HG03342 (cell line): ENCODE measurements at regions not wholly inside any gene's neighbourhood (a gene's known extent, or its start where the extent isn't known, plus 50 kb on each side); places are given as distances from the start of the nearest gene placed in this dataset.

Experiments
- ATAC-seq: cut with Tn5 transposase; IDR thresholded peaks from one replicate; pipeline ENCODE4 v1.9.1; 2021; ENCODE audit warnings: mild to moderate bottlenecking, moderate library complexity; ENCODE audit not compliant: unreplicated experiment

DNA sequence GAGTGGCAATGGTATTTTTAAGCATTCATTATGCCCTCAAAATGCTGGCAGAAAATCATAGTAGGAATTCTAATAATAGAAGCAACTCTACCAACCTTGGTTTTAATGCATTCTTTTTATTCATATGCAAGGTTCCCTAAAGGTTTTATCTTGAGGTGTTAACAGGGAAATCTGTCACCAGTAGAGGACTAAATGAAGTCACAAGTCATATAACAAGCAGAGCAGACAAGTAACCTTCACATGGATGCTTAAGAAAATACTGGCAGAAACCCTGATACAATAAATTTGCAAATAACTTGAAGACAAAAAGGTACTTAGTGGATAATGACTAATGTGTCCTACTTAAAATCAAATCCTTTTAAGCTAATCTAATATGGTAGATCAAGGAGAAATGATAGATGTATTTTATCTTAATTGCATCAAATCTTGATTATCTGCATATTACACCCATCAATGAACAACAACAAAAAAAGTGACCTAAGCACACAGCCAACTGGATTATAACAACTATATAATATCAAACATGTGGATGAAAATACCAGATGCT, 73.3 kb downstream of the RFC3 start:
- no peak for ATAC-seq

DNA sequence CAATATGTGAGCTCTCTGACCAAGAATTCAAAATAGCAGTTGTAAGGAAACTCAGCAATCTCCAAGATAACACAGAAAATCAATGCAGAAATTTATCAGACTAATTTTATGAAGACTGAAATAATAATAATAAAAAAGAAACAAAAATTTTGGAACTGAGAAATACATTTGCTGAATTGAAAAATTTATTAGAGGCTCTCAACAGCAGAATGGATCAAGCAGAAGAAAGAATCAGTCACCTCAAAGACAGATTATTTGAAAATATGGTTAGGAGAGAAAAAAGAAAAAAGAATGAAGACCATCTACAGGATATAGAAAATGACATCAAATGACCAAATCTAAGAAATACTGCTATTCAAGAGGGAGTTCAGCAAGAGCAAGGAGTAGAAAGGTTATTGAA, 75.6 kb downstream of the RFC3 start:
- no peak for ATAC-seq

DNA sequence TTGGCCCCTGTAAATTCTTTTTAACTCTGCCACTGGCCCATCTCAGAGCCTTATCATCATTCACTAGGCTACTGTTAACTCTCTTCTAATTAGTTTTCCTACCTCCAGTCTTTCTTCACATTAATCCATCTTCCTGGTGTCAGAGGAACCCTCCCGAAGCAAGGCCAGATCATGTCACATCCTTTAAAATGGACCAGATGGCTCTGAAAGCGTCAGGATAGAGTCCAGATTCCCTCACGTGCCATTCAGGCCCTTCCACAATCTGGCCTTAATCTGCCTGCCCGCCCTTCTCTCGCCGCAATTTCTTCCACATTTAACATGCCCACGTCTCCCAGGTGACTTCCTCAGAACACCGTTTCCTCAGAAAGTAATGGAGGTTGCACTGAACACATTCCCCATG, 86.5 kb downstream of the RFC3 start:
- ATAC-seq, result no peak

DNA sequence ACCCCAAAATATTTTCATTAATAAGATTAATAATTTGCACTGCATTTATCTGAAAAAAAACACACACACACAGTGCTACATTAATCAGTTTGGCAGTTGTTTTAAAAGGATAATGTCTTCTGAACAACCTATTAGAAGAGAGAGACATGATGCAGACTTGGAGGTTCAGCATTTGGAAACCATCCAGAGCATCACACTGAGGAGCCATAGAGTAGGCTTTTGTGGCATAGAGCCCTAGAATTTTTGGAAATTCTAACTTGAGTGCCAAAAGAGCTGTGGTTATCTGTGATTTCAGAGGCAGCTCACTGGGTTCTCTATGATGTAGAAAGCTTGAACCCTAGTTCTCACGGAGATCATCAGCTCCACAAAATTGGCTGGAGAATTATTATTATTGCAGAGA, 90.2 kb downstream of the RFC3 start:
- ATAC-seq, result no peak

DNA sequence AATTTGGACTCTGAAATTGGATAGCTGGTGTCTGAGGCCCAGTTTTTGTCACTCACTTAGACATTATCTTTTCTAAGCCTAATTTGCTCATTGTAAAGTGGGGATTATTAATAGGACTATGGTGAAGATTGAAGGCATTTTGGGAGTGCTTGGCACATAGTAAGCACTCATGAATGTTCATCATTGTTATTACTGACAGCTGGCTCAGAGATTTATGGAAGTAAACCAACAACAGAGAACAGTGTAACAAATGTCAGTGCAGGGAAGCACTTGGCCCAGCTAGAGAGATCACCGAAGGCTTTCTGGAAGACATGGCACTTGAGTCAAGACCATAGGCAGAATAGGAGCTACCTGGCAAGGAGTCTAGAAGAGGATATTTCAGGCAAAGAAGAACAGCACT, 92.3 kb downstream of the RFC3 start:
- no peak for ATAC-seq

DNA sequence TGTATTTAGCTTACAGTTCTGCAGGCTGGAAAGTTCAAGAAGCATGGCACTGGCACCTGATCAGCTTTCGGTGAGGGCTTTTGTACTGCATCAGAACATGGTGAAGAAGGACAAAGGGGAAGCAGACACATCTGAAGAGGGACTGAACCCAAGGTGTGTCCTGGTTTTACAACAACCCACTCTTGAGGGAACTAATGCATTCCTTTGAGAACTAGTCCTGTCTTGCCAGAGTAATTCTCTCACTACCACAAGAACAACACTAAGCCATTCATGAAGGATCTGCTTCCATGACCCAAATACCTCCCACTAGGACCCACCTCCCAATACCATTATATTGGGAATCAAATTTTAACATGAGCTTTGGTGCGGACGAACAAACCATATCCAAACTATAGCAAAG, 93.6 kb downstream of the RFC3 start:
- no peak for ATAC-seq

DNA sequence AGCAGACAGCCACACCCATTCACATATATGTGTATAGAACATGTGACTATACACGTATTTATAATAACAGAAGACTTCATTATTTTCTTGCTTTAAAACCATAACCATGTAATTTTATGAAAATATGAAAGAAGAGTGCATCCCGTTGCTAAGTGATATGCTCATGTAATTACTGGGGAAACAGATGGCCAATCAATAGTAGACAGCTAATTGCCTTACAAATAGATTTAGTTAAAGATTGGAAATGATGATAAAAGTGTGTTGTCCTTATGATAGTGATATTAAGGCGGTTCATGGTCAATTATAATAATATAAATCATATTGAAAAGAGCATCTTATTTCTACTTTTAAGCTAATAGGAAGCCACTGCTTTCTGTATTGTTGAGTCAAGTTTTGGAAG, 95.9 kb downstream of the RFC3 start:
- no peak for ATAC-seq

DNA sequence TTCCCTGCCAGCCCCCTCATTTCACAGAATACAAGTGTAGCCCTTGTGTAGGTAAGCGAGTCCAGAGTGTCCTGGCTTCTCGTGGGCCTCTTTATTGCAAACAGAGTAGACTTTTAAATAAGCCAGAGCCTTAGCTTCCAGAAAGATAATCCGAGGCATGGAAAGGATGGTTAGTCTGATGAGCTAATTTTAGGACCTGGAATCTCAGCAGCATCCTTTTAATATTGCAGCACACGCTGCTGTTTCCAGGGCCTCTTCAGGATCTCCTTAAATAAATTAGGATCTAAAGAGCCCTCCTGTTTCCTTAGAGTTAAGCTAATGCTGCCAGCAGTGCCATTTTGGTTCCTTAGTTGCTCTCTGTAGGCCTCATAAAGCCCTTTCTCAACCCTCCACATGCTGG, 99.2 kb downstream of the RFC3 start:
- no peak for ATAC-seq

DNA sequence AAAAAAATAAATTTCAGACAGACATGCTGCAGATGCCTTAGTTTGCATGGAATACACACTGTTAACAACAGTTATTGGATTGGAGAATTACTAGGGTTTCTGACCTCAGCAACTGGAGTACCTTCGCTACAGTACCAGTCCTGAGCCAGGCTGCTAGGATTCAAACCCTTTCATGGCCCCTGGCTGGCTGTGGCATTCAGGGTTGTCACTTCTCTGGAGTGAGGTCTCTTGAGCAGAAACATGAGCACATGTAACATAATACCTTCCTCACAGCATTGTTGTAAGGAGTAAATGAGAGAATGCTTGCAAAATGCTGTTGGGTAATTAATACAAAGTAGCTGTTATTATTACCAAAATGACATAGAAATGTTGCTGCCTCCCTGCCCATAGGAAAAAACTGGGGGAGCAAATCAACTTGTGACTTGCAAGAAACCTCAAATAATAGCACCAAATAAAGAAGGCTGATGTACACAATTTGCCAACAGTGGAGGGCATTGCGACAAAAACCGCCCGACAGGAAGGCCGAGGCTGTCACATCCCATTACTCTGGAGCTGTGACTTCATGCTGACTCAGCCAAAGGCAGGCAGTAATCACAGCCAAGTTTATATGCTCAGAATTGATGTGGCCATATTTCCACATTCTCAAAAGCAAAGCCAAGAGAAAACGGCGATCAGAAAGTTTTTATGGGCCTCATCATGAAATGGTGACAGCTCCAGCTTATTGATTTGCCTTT, 100.4 kb downstream of the RFC3 start:
- no peak for ATAC-seq

DNA sequence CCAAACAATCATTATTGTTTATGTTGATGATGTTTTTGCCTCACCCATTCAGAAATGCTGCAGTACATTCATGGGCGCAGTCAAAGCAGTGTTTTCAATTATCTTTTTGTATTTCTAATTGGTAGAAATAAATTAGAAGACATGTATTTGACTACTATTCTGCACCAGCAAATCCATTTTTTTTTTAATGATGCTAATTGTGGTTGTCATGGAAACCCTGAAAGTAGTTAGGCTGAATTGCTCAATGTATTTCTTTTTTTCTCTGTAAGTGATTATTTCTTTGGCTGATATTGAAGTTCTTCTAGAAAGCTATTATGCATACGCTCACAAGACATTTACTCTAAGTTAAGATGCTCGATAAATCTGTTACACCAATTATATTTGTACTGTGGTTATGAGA, 101.2 kb downstream of the RFC3 start:
- no peak for ATAC-seq

DNA sequence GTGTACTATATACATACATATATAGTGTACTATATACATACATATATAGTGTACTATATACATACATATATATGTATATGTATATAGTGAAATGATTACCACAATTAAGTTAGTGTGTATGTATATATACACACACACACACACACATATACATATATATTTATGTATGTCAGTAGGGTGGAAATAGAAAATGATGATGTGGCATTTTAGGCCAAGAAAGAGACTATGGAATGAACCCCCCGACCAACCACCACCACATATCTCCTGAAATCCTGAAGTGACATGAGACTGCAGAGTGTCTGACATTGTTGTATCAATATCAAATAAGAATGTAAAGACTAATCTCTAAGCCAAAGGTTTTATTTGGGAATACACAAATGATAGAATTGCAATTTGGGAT, 107.6 kb downstream of the RFC3 start:
- ATAC-seq, result no peak

DNA sequence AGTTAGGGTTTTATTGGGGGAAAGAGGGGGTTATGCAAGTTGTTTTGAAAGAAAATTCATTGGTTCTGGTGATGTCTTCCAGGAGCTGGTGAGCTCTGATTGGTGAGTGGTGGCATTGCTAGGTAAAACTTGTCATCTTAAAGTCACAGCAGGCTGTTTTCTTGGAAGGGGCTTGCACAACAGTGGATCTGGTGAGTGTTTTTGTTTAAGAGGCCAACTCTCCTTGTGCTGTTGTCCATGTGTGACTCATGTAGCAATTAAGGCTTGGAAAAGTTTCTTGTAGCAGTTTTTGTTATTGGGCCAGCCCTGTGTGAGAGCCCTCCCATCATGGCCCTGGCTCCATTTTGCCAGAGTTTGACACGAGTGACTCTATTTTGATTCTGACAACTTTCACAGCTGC, 109.4 kb downstream of the RFC3 start:
- ATAC-seq, result no peak

DNA sequence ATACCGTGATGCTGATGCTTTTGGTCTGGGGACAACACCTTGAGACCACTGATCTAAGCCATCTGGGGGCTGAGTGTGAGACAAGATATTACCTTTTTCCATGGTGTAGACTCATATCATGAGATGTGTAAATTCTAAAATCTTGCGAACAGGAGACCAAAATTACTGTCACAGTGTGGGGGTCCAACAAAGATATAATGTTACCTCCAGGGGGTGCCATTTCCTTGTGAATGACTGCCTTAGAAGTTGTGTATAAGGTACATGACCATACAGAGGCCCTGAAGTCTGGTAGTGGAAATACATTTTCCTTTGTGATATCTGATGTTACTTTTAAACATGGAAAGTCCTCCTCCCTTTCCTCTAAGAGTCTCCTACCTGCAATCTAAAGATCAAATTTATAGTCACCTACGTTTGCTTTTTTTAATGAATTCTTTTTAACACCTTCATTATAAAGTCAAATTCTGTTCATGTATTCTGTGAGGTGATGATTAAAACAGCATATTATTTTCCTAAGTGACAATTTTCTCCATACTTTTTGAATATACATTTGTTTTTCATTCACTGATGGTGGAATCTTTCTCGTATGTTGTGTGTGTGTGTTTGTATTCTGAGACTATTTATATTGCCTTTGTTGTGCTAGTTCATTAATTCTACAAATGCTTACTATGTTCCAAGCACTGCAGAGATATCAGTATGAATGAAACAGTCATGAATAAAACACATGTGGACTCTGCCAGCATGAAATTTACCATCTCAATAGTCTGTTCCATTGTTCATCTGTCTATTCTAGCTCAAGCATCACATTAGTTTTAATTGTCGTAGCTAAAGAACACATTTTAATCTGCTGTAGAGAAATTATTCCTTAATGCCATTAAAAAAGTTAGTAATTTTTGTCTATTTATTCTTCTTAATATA, 113.7 kb downstream of the RFC3 start:
- peak; percentile 60 for ATAC-seq

DNA sequence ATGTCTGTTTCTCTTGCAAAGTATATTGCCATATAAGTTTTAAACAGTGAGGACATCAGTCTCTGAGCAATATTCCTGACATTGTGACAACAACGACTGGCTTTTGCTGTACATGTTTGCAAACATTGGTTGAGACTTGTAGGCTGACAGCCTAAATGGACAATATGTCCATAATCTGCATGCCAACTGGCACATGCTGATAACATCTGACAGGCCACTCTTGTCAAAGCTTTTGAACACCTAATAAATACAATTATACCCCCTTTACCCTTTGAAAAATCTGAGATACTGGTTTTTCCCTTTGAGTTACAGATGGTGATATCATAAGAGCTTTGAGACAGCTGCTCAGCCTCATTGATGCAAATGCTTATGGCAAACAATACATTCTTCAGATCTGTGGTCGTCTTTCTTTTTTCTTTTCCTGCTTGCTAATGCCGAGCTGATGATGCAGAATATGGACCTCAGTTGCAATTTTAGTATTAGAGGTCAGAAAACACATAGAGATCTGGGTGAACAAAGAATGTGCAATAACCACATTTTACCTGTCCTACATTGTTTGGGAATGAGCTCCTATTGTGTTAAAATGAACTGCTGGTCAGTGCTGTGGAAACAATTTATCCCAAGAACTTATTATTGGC, 114.9 kb downstream of the RFC3 start:
- ATAC-seq, result no peak

DNA sequence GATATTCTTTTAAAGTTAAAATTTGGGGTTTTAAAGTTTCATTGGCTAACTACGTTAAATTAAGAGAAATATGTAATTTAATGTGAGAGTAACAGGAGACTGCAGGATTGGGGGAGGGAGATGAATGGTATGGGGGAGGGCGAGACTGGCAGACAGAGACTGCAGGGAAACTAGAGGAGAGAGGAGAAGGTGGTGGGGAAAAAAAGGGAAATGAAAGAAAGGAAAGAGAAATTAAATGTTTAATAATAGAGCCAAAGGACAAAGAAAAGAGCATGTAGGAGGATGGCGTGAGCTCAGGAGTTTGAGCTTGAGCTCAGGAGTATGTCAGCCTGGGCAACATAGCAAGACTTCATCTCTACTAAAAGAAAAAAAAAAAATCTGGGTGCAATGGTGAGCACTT, 115.9 kb downstream of the RFC3 start:
- ATAC-seq, result no peak

DNA sequence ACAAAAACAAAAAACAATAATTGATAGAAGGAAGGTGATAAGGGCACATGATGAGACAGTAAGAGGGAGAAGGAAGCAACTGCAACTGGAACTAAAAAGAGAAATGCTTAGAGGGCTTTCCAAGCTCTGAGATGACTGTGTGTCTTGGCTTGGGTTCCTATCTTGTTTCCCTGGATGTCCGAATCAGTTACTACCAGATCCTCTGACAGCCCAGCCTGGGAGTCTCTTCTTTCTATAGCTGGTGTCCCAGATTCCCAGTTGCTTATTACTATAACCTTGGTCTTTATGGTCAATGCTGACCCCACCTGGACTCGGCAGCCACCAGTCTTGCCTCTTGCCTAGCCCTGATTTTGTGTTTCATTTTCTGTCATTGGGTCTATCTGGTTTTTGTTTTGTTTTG, 116.4 kb downstream of the RFC3 start:
- ATAC-seq, result no peak

DNA sequence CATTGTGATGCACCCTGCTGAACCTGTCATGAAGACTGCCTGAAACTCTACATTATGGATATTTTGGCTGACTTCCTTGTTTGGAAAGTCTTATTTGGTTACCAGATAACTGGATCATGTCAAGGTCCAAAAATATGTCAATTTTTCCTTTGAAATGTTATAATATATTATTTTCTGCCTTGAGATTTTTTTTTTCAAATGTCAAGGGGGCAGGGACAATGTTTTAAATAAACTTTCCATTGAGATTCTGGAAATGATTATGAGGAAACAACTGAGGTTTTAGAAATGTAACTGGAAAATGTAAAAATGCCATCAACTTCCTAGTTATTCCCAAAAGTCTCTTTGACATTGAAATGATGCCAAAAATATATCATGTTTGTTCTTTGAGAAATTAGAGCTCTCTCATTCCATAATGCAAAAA, 117.0 kb downstream of the RFC3 start:
- no peak for ATAC-seq

DNA sequence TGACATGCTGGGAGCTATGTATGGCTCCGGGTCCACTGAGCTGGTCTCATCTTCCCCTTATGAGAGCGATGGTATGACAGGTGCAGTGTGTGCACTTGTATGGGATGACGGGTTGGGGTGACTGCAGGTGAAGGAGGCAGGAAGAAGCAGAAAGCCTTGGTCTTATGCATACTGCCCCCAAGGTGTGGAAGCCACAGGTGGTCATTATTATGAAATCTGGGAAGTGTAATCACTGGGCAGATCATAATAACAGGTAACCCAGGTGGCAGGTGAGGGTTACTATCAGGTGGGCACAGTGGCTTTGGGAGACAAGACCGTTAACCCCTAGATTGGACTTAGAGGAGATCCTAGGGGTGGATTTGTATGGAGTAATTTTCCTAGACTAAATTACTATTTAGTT, 118.0 kb downstream of the RFC3 start:
- no peak for ATAC-seq

DNA sequence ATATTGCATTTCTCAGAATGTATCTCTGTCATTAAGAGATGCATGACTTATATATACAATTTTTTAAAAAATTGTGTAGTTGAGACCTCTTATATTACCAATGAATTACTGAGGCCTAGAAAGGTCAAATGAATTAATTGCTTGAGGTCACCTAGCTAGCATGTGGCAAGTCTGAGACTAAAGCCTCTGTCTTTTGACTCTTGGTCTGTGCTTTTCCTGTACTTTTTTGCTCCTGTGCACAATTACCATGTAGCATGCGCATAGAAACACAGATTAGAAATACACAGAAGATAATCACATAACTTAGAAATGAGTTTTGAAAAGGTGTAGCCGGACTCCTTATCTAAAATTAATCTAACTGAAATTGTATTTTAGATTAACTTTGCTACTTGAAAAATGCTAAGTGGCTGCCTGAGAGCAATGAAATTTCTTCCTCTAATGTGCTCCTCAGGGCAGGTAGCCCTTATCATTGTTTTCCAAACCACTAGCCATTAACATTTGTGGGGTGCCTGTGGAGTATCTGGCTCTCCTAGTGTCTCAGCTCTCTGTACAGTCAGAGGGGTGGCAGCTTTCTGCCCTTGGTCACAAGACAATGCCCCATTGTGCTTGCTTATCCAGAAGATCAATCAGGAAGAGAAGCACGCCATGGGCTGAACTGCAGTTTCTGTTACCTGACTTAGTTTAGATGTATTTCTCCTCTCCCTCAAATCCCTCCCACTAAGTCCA, 119.6 kb downstream of the RFC3 start:
- ATAC-seq, result no peak

DNA sequence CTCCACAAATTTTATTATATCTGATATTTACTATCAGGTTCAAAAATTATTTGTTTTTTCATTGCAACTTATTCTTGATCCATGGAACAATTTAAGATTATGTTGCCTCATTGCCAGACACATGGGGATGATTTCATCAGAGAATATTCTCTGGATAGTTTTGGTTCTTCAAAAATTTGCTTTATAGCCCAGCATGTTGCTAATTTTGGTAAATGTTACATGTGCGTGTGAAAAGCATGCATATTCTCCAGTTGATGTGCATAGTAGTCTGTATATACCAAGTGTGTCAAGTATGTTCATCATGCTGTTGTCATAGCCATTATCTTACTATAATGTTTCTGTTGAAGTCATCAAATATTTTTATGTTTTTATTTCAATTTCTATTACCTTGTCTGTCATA, 122.3 kb downstream of the RFC3 start:
- ATAC-seq, result no peak

DNA sequence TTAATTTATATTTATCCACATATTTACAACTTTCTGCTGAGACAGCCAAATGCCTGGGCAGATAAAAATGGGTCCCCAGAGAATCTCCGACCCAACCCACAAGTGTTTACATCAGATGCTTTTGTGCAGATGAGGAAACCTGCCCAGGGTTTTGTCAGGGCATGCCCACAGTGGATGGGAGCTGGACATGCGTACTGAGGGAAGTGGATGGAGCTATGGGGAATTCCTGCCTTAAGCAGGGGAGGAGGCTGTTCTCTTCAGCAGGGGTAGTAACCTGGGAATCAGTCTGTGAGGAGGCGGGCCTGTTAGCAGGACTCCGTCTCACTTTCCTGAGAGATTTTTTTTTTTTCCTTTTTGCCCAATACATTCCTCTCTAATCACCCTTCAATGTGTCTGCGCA, 122.9 kb downstream of the RFC3 start:
- ATAC-seq, result no peak
